ENCODE measurements at regions not wholly inside any gene's neighbourhood (a gene's known extent, or its start where the extent isn't known, plus 50 kb on each side); places are given as distances from the start of the nearest gene placed in this dataset.

DNA sequence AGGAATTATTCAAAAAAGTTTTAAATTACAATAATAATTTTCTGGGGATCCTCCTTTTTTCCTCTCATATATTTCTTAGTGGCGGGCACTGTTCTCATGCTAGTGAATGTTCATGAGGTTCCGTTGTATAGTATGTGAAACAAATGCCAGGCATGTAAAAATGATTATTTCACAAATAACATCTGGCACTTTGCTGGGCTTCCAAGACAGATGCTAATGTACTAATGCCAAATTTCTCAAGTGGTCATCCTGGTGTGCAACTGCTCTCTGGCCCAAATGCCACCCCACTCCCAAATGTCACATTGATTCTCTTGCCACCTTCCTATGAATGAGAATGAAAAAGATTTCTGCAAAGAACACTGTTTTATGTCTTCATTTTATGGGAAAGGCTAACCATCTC is 564.0 kb upstream of the GCFC2 start:
- TF ChIP-seq POLR2A (IDR thresholded peaks at IDR 0.05) (no peak), EP300 (IDR thresholded peaks at IDR 0.05) (no peak)
- TF ChIP-seq, protein P1, sequence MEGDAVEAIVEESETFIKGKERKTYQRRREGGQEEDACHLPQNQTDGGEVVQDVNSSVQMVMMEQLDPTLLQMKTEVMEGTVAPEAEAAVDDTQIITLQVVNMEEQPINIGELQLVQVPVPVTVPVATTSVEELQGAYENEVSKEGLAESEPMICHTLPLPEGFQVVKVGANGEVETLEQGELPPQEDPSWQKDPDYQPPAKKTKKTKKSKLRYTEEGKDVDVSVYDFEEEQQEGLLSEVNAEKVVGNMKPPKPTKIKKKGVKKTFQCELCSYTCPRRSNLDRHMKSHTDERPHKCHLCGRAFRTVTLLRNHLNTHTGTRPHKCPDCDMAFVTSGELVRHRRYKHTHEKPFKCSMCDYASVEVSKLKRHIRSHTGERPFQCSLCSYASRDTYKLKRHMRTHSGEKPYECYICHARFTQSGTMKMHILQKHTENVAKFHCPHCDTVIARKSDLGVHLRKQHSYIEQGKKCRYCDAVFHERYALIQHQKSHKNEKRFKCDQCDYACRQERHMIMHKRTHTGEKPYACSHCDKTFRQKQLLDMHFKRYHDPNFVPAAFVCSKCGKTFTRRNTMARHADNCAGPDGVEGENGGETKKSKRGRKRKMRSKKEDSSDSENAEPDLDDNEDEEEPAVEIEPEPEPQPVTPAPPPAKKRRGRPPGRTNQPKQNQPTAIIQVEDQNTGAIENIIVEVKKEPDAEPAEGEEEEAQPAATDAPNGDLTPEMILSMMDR (IDR thresholded peaks at IDR 0.05) = no peak
- H3K9me3 ChIP-seq = no peaks in the 10 kb centered on the region
- H3K27me3 ChIP-seq = no peaks in the 10 kb centered on the region
- 96 to 99% methylated on average over 2 of the region's 2 CpGs for WGBS, 2 donors
- no peak overlapping the region for H3K27ac ChIP-seq
- no peak overlapping the region for H3K4me3 ChIP-seq
- DNase-seq (ENCODE audit: low spot score in 2 of 2) = no peak
- H3K36me3 ChIP-seq = no peaks in the 10 kb centered on the region
- no peaks in the 10 kb centered on the region for H3K4me1 ChIP-seq

DNA sequence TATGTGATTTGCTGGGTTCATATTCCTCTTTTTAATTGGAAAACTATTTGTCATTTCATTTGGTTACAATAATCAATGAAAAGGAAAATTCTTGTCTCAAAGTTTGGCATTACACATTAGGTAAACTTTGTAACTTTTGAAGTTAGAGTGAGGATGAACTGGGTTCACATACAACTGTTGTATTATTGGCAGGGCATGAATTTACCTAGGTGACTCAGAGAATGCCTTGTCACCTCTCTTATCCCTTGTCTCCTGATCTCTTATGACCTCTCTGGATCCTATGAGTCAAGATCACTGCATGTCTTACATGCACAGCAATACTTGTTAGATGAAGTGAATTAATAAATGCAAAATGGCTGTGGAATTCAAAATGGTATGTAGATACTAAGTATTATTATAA is 563.4 kb upstream of the GCFC2 start:
- Histone ChIP-seq H3K27ac (no peak overlapping the region), H3K4me1 (no peaks in the 10 kb centered on the region), H3K9me3 (no peaks in the 10 kb centered on the region), H3K27me3 (no peaks in the 10 kb centered on the region), H3K36me3 (no peaks in the 10 kb centered on the region), H3K4me3 (no peak overlapping the region)
- DNase-seq (ENCODE audit: low spot score in 2 of 2) = no peak
- TF ChIP-seq, protein P1 (IDR thresholded peaks at IDR 0.05) = no peak
- TF ChIP-seq POLR2A (IDR thresholded peaks at IDR 0.05) (no peak), EP300 (IDR thresholded peaks at IDR 0.05) (no peak)

DNA sequence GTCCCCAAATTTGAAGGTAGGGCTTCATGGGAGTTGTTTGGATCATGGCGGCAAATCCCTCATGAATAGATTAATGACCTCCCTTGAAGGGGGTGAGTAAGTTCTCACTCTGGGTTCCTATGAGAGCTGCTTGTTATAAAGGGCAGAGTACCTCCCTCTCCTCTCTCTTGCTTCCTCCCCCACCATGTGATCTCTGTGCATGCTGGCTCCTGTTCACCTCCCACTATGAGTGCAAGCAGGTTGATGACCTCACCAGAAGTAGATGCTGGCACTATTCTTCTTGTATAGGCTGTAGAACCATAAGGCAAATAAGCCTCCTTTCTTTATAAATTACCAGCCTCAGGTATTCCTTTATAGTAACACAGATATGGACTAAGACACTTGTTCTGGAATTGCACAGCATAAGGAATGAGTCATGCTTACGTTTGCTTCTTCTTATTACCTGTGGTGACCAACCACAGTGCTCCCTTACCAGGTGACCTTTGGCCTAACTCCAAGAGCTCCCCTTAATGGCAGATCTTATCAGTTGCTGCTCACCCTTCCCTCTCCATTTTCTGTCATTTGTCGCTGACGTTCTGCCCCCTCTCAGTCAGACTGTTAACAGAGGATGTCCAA is 559.5 kb upstream of the GCFC2 start:
- Histone ChIP-seq H3K4me3 (no peak overlapping the region), H3K9me3 (no peaks in the 10 kb centered on the region), H3K36me3 (no peaks in the 10 kb centered on the region), H3K4me1 (no peaks in the 10 kb centered on the region), H3K27me3 (no peaks in the 10 kb centered on the region), H3K27ac (no peak overlapping the region)
- no peak for DNase-seq (ENCODE audit: low spot score in 2 of 2)
- TF ChIP-seq, protein P1 (IDR thresholded peaks at IDR 0.05) = no peak
- TF ChIP-seq POLR2A (IDR thresholded peaks at IDR 0.05) (no peak), EP300 (IDR thresholded peaks at IDR 0.05) (no peak)
- 83 to 85% methylated on average over 4 of the region's 4 CpGs for WGBS, 2 donors

DNA sequence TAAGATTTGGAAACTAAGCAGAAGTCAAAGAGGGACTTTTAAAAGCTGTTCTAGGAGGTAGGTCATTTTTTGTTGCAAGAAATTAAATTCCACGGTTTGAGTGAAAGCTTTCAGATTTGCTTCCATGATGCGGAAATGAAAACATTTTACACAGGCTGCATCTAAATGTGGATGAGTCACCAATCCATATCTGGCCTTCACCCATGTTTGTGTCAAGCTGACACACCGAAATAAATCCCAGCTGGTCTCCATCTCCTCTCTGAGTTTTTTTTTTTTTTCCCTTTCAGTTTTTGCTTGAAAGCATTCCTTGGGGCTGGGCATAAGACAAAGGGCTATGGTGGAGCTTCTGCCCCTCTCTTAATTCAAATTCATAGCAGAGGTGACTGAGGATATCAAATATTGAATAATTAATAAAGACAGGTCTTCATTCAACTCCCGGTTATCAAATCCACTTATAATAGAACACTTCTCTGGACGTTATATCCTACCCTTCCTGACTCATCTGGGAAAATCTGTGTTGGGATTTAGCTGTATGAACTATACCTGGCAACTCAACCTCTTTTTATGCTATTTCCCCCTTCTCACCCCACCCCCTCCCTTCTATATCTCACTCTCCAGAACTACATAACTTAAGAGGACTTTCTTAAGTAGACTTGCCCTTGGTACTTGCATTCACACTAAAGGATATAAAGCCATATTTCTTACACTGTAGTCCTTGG is 558.3 kb upstream of the GCFC2 start:
- WGBS, 2 donors = 42 to 47% methylated on average over 5 of the region's 5 CpGs

DNA sequence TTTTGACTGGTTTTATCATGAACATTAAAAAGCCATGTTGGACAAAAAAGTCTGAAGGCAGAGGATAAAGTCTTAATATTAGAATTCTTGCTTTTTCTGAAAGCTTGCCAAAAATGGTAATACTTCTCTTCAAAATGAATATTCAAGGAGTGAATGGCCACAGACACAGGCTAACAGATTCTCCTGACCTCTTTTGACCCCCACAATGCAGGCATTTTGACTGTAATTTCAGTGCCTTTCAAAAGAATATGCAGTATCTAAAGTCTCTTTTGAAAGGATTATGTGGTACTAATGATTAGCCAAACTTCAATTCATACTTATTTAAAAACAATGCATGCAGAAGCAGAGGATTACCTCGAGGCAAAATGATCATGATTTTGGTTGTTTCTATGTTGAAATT is 557.8 kb upstream of the GCFC2 start:
- no peak for DNase-seq (ENCODE audit: low spot score in 2 of 2)
- H3K9me3 ChIP-seq = no peaks in the 10 kb centered on the region
- H3K4me1 ChIP-seq = no peaks in the 10 kb centered on the region
- no peak overlapping the region for H3K27ac ChIP-seq
- no peaks in the 10 kb centered on the region for H3K27me3 ChIP-seq
- H3K4me3 ChIP-seq = no peak overlapping the region
- TF ChIP-seq, protein P1 (IDR thresholded peaks at IDR 0.05) = no peak
- no peak for TF ChIP-seq EP300 (IDR thresholded peaks at IDR 0.05)
- no peak for TF ChIP-seq POLR2A (IDR thresholded peaks at IDR 0.05)
- no peaks in the 10 kb centered on the region for H3K36me3 ChIP-seq
- WGBS, 2 donors = 15 to 26% methylated on average over 1 of the region's 1 CpG

More for the DNA sequence above, 558.3 kb upstream of the GCFC2 start:
- no peaks in the 10 kb centered on the region for H3K9me3 ChIP-seq
- no peak overlapping the region for H3K27ac ChIP-seq
- H3K36me3 ChIP-seq = no peaks in the 10 kb centered on the region
- H3K27me3 ChIP-seq = no peaks in the 10 kb centered on the region
- no peak for DNase-seq (ENCODE audit: low spot score in 2 of 2)
- no peak for TF ChIP-seq POLR2A (IDR thresholded peaks at IDR 0.05)
- no peak for TF ChIP-seq EP300 (IDR thresholded peaks at IDR 0.05)
- TF ChIP-seq, protein P1 (IDR thresholded peaks at IDR 0.05) = no peak
- H3K4me1 ChIP-seq = no peaks in the 10 kb centered on the region
- no peak overlapping the region for H3K4me3 ChIP-seq
